ENCODE measurements at regions not wholly inside any gene's neighbourhood (a gene's known extent, or its start where the extent isn't known, plus 50 kb on each side); places are given as distances from the start of the nearest gene placed in this dataset.

DNA sequence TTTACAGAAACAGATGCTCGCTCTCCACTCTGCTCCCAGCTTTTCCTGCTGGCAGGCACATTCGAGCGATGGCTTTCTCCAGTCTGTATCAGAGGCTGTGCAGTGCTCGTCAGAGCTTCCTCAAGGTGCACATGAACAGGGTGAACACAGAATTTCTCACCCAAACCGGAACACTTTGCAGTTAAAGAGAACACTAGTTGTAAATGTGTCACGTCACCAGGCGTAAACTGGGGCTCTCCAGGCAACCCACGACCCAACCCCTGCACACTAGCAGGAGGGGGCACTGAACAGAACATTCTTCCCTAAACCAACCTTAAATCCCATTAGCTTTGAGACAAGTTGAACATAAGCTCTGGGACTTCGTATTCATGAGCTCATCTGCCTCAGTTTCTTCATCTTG lies 119.0 kb downstream of the RMI2 start:
- POLR2A ChIA-PET (ENCODE audit: unreplicated experiment) = no interaction called here
- no peaks in the 10 kb centered on the region for H4K20me1 ChIP-seq (ENCODE audit: insufficient read depth)
- H3K9me2 ChIP-seq (ENCODE audit: insufficient read depth) = no peaks in the 10 kb centered on the region
- H3K4me3 ChIP-seq = no peak overlapping the region
- intact Hi-C loops (cut with micrococcal nuclease; ENCODE audit: unreplicated experiment) = no loop called here
- no peak overlapping the region for H3K27ac ChIP-seq
- CTCF ChIA-PET = no interaction called here
- H3K79me2 ChIP-seq (ENCODE audit: low read depth) = no peaks in the 10 kb centered on the region
- no peaks in the 10 kb centered on the region for H3K9me3 ChIP-seq (ENCODE audit: insufficient read depth, low read depth)
- DNase-seq = no peak
- no peaks in the 10 kb centered on the region for H3F3A ChIP-seq (ENCODE audit: insufficient read depth, low read depth)
- TF ChIP-seq, protein P1, sequence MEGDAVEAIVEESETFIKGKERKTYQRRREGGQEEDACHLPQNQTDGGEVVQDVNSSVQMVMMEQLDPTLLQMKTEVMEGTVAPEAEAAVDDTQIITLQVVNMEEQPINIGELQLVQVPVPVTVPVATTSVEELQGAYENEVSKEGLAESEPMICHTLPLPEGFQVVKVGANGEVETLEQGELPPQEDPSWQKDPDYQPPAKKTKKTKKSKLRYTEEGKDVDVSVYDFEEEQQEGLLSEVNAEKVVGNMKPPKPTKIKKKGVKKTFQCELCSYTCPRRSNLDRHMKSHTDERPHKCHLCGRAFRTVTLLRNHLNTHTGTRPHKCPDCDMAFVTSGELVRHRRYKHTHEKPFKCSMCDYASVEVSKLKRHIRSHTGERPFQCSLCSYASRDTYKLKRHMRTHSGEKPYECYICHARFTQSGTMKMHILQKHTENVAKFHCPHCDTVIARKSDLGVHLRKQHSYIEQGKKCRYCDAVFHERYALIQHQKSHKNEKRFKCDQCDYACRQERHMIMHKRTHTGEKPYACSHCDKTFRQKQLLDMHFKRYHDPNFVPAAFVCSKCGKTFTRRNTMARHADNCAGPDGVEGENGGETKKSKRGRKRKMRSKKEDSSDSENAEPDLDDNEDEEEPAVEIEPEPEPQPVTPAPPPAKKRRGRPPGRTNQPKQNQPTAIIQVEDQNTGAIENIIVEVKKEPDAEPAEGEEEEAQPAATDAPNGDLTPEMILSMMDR (conservative IDR thresholded peaks at IDR 0.05) = no peak
- TF ChIP-seq EZH2 (IDR thresholded peaks at IDR 0.05; ENCODE audit: low read depth) = no peak
- no peaks in the 10 kb centered on the region for H3K4me1 ChIP-seq (replicated peaks; ENCODE audit: insufficient read depth)
- H3K27me3 ChIP-seq (ENCODE audit: insufficient read depth, low read depth) = 0 out of 2 replicates have a peak, but pooled peaks cover 10% of the 10 kb centered on the region
- no peaks in the 10 kb centered on the region for H3K36me3 ChIP-seq (ENCODE audit: low read depth)
- no peak overlapping the region for H2AFZ ChIP-seq
- no peak overlapping the region for H3K4me2 ChIP-seq
- BruUV-seq (replicated peaks) = no TSS peak

DNA sequence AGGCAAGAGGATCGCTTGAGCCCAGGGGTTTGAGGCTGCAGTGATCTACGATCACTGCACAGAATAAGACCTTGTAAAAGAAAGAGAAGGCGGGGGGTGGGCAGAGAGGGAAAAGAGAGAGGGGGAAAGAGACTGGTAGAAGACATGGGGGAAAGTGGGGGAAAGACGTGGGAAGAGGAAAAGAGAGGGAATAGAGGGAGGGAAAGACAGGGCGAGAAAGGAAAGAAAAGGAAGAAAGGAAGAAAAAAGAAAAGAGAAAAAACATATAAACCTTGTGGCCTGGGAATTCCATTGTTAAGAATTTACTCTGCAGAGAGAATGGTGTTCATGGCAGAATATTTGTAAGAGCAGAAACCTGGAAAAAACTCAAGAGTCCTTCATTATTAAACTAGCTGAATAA lies 120.4 kb downstream of the RMI2 start:
- intact Hi-C loops (cut with micrococcal nuclease; ENCODE audit: unreplicated experiment) = no loop called here
- H3K4me2 ChIP-seq = no peak overlapping the region
- ChIA-PET CTCF (no interaction called here), POLR2A (ENCODE audit: unreplicated experiment) (no interaction called here)
- BruUV-seq (replicated peaks) = no TSS peak
- H3K79me2 ChIP-seq (ENCODE audit: low read depth) = no peaks in the 10 kb centered on the region
- no peaks in the 10 kb centered on the region for H4K20me1 ChIP-seq (ENCODE audit: insufficient read depth)
- no peak for TF ChIP-seq EZH2 (IDR thresholded peaks at IDR 0.05; ENCODE audit: low read depth)
- TF ChIP-seq, protein P1 (conservative IDR thresholded peaks at IDR 0.05) = no peak
- no peak for DNase-seq
- no peak overlapping the region for H2AFZ ChIP-seq
- H3K36me3 ChIP-seq (ENCODE audit: low read depth) = no peaks in the 10 kb centered on the region
- no peaks in the 10 kb centered on the region for H3K4me1 ChIP-seq (replicated peaks; ENCODE audit: insufficient read depth)
- no peak overlapping the region for H3K27ac ChIP-seq
- no peaks in the 10 kb centered on the region for H3K9me2 ChIP-seq (ENCODE audit: insufficient read depth)
- H3K9me3 ChIP-seq (ENCODE audit: insufficient read depth, low read depth) = no peaks in the 10 kb centered on the region
- H3F3A ChIP-seq (ENCODE audit: insufficient read depth, low read depth) = no peaks in the 10 kb centered on the region
- 0 out of 2 replicates have a peak, but pooled peaks cover 10% of the 10 kb centered on the region for H3K27me3 ChIP-seq (ENCODE audit: insufficient read depth, low read depth)
- H3K4me3 ChIP-seq = no peak overlapping the region

DNA sequence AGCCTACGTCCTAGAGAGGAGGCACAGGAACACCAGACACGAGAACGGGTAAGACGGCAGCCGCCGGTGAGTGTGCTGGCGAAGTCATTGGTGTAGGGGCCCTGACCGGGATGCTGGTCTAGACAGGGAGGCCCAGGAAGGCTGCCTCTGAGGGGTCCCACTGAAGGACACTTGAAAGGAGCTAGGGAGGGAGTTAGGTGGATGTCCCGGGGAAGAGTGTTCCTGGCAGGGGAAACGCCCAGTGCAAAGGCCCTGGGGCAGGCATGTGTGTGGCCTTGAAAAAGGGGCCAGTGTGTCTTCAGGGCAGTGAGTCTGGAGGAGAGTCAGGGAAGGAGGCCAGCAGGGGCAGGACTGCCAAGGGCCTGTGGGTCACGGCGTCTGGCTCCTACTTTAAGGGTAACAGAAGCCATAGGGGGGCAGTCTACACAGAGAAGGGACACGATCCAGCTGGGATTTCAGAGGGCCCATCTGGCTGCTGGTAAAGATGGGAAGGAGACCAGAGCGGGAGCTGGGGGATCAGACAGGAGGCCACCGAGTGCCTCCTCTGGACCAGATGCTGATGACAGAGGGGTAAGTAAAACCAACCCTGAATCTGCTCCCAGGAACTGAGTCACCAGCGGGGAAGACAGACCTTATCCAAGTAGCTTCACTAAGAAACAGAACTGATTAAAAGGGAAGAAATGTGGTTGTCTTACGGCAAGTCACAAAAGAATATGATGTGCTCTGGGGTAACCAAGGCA lies 115.9 kb downstream of the LITAF start:
- H3K4me3 ChIP-seq = no peak overlapping the region
- CTCF ChIA-PET = interaction anchor here (0.6 kb wide), 1 partner anchor 75 kb away, joined by 3 read pairs; no protein-coding TSS in a partner anchor
- 0 out of 2 replicates have a peak, but pooled peaks cover 5% of the 10 kb centered on the region for H3K4me1 ChIP-seq (replicated peaks; ENCODE audit: insufficient read depth)

More for the DNA sequence above, 115.9 kb downstream of the LITAF start:
- Histone ChIP-seq H2AFZ (no peak overlapping the region), H3K36me3 (ENCODE audit: low read depth) (no peaks in the 10 kb centered on the region), H3K79me2 (ENCODE audit: low read depth) (no peaks in the 10 kb centered on the region), H3K9me3 (ENCODE audit: insufficient read depth, low read depth) (no peaks in the 10 kb centered on the region), H3K9me2 (ENCODE audit: insufficient read depth) (no peaks in the 10 kb centered on the region), H3K27me3 (ENCODE audit: insufficient read depth, low read depth) (0 out of 2 replicates have a peak, but pooled peaks cover 6% of the 10 kb centered on the region), H3K27ac (no peak overlapping the region), H3K4me2 (no peak overlapping the region), H4K20me1 (ENCODE audit: insufficient read depth) (no peaks in the 10 kb centered on the region), H3F3A (ENCODE audit: insufficient read depth, low read depth) (peaks cover 10% of the 10 kb centered on the region; the same call in 1 of the 2 replicates)
- DNase-seq = no peak
- intact Hi-C loops (cut with micrococcal nuclease; ENCODE audit: unreplicated experiment) = no loop called here
- no TSS peak for BruUV-seq (replicated peaks)
- POLR2A ChIA-PET (ENCODE audit: unreplicated experiment) = no interaction called here
- TF ChIP-seq, protein P1 (conservative IDR thresholded peaks at IDR 0.05) = no peak
- TF ChIP-seq EZH2 (IDR thresholded peaks at IDR 0.05; ENCODE audit: low read depth) = no peak

Measured in PC-9 (cell line).